Right lobe of liver (tissue), 6 donors: ENCODE measurements at regions not wholly inside any gene's neighbourhood (a gene's known extent, or its start where the extent isn't known, plus 50 kb on each side); places are given as distances from the start of the nearest gene placed in this dataset.

Experiments used
- ATAC-seq, 4 donors: fragments of 200-7000 bp; cut with Tn5 transposase; one replicate each; pipeline ENCODE4 v1.9.1; 2020; ENCODE audit warnings: mild to moderate bottlenecking in 4 of 4, moderate library complexity in 4 of 4
- DNase-seq, 3 donors: peaks; one replicate each; pipeline ENCODE4 v3.0.0-alpha.2; 2020
- H3K27ac ChIP-seq, 3 donors: fragments of 200-600 bp; one replicate each; pipeline ENCODE4 v1.8.0; 2022
- H3K27me3 ChIP-seq, 2 donors: fragments of 200-600 bp; one replicate each; pipeline ENCODE4 v1.8.0; 2022
- H3K36me3 ChIP-seq, 4 donors: fragments of 200-600 bp; sonication (generic) in 1 of 4; one replicate each; pipeline versions ENCODE4 v1.5.1 to v1.8.0; 2017 to 2022; ENCODE audit warnings: control low read depth in 1 of 4
- H3K4me1 ChIP-seq, 4 donors: fragments of 200-600 bp; sonication (generic) in 1 of 4; one replicate each; pipeline versions ENCODE4 v1.5.1 to v1.8.0; 2017 to 2022; ENCODE audit warnings: control low read depth in 1 of 4
- H3K4me3 ChIP-seq, 3 donors: fragments of 200-600 bp; one replicate each; pipeline ENCODE4 v1.8.0; 2022
- H3K9me3 ChIP-seq, 4 donors: fragments of 200-600 bp; sonication (generic) in 1 of 4; one replicate each; pipeline versions ENCODE4 v1.5.1 to v1.8.0; 2017 to 2022; ENCODE audit warnings: control low read depth in 1 of 4
- POLR2A ChIP-seq: fragments of 450-650 bp; IDR thresholded peaks from one replicate; pipeline ENCODE4 v1.6.1; 2017; ENCODE audit warnings: antibody characterized with exemption, mild to moderate bottlenecking
- WGBS: methylation state at CpG from one replicate; pipeline ENCODE4 v1.1.6; 2018; ENCODE audit warnings: low coverage, low lambda C conversion rate; ENCODE audit not compliant: insufficient coverage; ENCODE audit errors: missing lambda C conversion rate; 5-methylcytosine and 5-hydroxymethylcytosine counted together
- intact Hi-C, 2 donors: fragments of 100-400 bp; cut with DNase I; formaldehyde crosslinking; loops; one replicate each; pipeline versions ENCODE4 v1.11.2 to v1.14.1; 2022
- TF ChIP-seq, protein P1 (sequence below), 4 donors: fragments of 200-600 bp in 3 of 4; fragments of 450-650 bp in 1 of 4; IDR thresholded peaks; one replicate each; pipeline versions ENCODE4 v1.5.1 to v1.8.0; 2016 to 2022; ENCODE audit warnings: antibody characterized with exemption in 4 of 4, mild to moderate bottlenecking in 2 of 4
- donor health status: DM: no; HTN: yes; CAD: no.
- donor health status: DM: no; HTN: no; CAD: no.
- donor health status: DM: no; HTN: no; CAD: no.
- donor health status: DM: no; HTN: yes; CAD: no.
- donor health status: DM: no; HTN: yes; CAD: no.

DNA sequence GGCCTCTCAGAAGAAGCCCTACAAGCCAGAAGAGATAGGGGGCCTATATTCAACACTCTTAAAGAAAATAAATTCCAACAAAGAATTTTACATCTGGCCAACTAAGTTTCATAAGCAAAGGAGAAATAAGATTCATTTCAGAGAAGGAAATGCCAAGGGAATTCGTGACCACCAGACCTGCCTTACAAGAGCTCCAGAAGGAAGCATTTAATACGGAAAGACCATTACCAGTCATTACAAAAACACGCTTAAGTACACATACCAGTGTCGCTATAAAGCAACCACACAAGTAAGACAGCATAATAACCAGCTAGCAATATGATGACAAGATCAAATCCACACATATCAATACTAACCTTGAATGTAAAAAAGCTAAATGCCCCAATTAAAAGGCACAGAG, 704.9 kb upstream of the CHRM3 start:
- H3K36me3 ChIP-seq: no peaks in the 10 kb centered on the region
- no peak overlapping the region for H3K4me3 ChIP-seq
- H3K9me3 ChIP-seq: no peaks in the 10 kb centered on the region
- no peak for ATAC-seq
- no peaks in the 10 kb centered on the region for H3K4me1 ChIP-seq
- no peaks in the 10 kb centered on the region for H3K27me3 ChIP-seq
- 76% methylated on average over 4 of the region's 4 CpGs for WGBS
- TF ChIP-seq, protein P1, sequence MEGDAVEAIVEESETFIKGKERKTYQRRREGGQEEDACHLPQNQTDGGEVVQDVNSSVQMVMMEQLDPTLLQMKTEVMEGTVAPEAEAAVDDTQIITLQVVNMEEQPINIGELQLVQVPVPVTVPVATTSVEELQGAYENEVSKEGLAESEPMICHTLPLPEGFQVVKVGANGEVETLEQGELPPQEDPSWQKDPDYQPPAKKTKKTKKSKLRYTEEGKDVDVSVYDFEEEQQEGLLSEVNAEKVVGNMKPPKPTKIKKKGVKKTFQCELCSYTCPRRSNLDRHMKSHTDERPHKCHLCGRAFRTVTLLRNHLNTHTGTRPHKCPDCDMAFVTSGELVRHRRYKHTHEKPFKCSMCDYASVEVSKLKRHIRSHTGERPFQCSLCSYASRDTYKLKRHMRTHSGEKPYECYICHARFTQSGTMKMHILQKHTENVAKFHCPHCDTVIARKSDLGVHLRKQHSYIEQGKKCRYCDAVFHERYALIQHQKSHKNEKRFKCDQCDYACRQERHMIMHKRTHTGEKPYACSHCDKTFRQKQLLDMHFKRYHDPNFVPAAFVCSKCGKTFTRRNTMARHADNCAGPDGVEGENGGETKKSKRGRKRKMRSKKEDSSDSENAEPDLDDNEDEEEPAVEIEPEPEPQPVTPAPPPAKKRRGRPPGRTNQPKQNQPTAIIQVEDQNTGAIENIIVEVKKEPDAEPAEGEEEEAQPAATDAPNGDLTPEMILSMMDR (IDR thresholded peaks at IDR 0.05): no peak
- no peak for TF ChIP-seq POLR2A
- no peak overlapping the region for H3K27ac ChIP-seq
- intact Hi-C loops: no loop called here
- DNase-seq: no peak

DNA sequence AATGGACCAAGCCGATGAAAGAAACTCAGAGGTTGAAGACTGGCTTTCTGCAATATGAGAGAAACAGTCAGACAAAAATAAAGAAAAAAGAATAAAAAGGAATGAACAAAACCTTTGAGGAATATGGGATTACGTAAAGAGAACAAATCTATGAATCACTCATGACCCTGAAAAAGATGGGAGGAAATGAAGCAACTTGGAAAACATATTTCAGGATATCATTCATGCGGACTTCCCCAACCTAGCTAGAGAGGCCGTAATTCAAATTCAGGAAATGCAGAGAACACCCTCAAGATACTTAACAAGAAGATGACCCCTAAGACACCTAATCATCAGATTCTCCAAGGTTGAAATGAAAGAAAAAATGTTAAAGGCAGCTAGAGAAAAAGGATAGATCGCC, 705.3 kb upstream of the CHRM3 start:
- no peak overlapping the region for H3K4me3 ChIP-seq
- intact Hi-C loops: no loop called here
- no peak for TF ChIP-seq POLR2A
- TF ChIP-seq, protein P1 (IDR thresholded peaks at IDR 0.05): no peak
- no peaks in the 10 kb centered on the region for H3K36me3 ChIP-seq
- ATAC-seq: no peak
- H3K4me1 ChIP-seq: no peaks in the 10 kb centered on the region
- WGBS: 55% methylated on average over 5 of the region's 5 CpGs
- H3K9me3 ChIP-seq: no peaks in the 10 kb centered on the region
- DNase-seq: no peak
- H3K27me3 ChIP-seq: no peaks in the 10 kb centered on the region
- H3K27ac ChIP-seq: no peak overlapping the region

DNA sequence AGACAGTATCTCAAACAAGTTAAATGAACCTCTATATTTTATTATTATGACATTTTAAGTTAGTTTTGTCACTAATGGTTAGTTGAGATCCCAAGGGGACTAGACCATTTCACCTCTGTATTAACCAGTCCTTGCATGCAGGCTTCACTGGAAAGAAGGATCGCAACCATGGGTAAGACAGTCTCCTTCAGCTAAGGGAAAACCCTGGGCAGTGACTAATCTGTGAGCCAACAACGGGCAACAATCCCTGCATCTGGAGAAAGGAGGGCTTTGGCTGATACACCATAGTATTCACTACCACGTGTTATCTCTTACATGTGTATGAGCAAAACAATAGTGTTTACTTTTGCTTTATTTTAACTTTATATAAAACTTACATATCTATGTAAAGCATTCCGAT, 708.8 kb upstream of the CHRM3 start:
- DNase-seq (no peak), ATAC-seq (no peak)
- 58% methylated on average over 4 of the region's 4 CpGs for WGBS
- H3K4me1 ChIP-seq: no peaks in the 10 kb centered on the region
- no peaks in the 10 kb centered on the region for H3K36me3 ChIP-seq
- no peaks in the 10 kb centered on the region for H3K27me3 ChIP-seq
- H3K4me3 ChIP-seq: no peak overlapping the region
- no peaks in the 10 kb centered on the region for H3K9me3 ChIP-seq
- no peak for TF ChIP-seq POLR2A
- TF ChIP-seq, protein P1 (IDR thresholded peaks at IDR 0.05): no peak
- H3K27ac ChIP-seq: no peak overlapping the region
- intact Hi-C loops: no loop called here

DNA sequence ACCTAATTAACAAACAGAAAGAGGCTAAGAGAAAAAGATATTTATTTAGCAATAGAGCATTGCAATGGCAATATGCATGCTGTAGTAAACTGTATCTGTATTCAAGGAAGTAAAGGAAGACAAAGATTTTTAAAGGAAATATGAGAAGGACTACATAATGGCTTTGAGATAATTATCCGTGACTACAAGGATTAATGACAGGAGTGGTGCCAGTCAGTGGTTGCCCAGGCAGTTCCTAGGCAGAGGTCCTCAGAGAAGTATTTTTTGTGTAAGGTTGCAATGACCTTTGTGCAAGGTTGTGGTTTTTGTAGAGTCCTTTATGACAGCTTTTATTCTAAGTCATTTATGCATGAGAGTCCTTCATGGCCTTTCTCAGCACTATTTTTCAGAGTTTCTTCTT, 711.1 kb upstream of the CHRM3 start:
- 32% methylated on average over 1 of the region's 1 CpG for WGBS
- intact Hi-C loops: no loop called here
- ATAC-seq (no peak), DNase-seq (no peak)
- Histone ChIP-seq H3K4me3 (no peak overlapping the region), H3K4me1 (no peaks in the 10 kb centered on the region), H3K36me3 (no peaks in the 10 kb centered on the region), H3K27me3 (no peaks in the 10 kb centered on the region), H3K9me3 (no peaks in the 10 kb centered on the region), H3K27ac (no peak overlapping the region)
- TF ChIP-seq POLR2A: no peak
- TF ChIP-seq, protein P1 (IDR thresholded peaks at IDR 0.05): no peak

DNA sequence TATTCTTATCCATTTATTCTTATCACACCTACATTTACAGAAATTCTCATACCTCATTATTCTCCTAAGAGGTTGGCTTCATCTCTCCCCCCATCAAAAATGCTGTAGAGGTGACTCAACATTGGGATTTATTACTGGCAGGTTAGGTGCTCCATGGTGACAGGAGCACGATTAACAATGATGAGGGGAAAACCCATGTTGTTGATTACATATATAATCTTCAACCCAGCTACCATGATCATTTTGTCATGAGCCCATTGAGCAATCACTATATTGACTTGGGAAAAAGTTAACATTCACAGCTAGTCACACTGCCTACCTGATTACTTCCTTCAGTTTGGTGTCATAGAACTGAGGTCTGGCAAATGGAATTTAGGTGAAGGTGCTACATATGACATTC, 712.1 kb upstream of the CHRM3 start:
- no peak overlapping the region for H3K27ac ChIP-seq
- H3K27me3 ChIP-seq: no peaks in the 10 kb centered on the region
- intact Hi-C loops: no loop called here
- H3K36me3 ChIP-seq: no peaks in the 10 kb centered on the region
- H3K9me3 ChIP-seq: no peaks in the 10 kb centered on the region
- 17% methylated on average over 1 of the region's 1 CpG for WGBS
- no peaks in the 10 kb centered on the region for H3K4me1 ChIP-seq
- H3K4me3 ChIP-seq: no peak overlapping the region
- no peak for DNase-seq
- TF ChIP-seq, protein P1 (IDR thresholded peaks at IDR 0.05): no peak
- no peak for TF ChIP-seq POLR2A
- no peak for ATAC-seq
